Ascending aorta (tissue), 2 donors: ENCODE measurements at regions not wholly inside any gene's neighbourhood (a gene's known extent, or its start where the extent isn't known, plus 50 kb on each side); places are given as distances from the start of the nearest gene placed in this dataset.

ENCODE experiments used
- DNase-seq, 2 donors: peaks; one replicate each; pipeline ENCODE4 v3.0.0-alpha.2; 2019; ENCODE audit warnings: low spot score in 2 of 2
- H3K27ac ChIP-seq, 2 donors: fragments of 200-600 bp; sonication (generic); one replicate each; pipeline ENCODE4 v1.5.1; 2016 to 2017; ENCODE audit warnings: mild to moderate bottlenecking in 1 of 2
- H3K27me3 ChIP-seq: fragments of 200-600 bp; sonication (generic); one replicate; pipeline ENCODE4 v1.5.1; 2017
- H3K36me3 ChIP-seq, 2 donors: fragments of 200-600 bp; sonication (generic); one replicate each; pipeline ENCODE4 v1.5.1; 2016
- H3K4me1 ChIP-seq, 2 donors: fragments of 200-600 bp; sonication (generic); one replicate each; pipeline ENCODE4 v1.5.1; 2016 to 2017; ENCODE audit warnings: mild to moderate bottlenecking in 1 of 2
- H3K4me3 ChIP-seq, 2 donors: fragments of 200-600 bp; sonication (generic); one replicate each; pipeline ENCODE4 v1.5.1; 2016 to 2017; ENCODE audit warnings: mild to moderate bottlenecking in 1 of 2
- H3K9me3 ChIP-seq, 2 donors: fragments of 200-600 bp; sonication (generic); one replicate each; pipeline ENCODE4 v1.5.1; 2016
- intact Hi-C: fragments of 100-400 bp; cut with DNase I; formaldehyde crosslinking; loops from one replicate; pipeline ENCODE4 v1.15.1; 2023
- TF ChIP-seq, protein P1 (sequence below), 3 experiments: fragments of 200-600 bp in 2 of 3; fragments of 450-650 bp in 1 of 3; sonication (generic) in 2 of 3; IDR thresholded peaks; one replicate each; pipeline ENCODE4 v1.5.1; 2016 to 2019; ENCODE audit warnings: antibody characterized with exemption in 3 of 3, mild to moderate bottlenecking in 1 of 3, moderate library complexity in 1 of 3

DNA sequence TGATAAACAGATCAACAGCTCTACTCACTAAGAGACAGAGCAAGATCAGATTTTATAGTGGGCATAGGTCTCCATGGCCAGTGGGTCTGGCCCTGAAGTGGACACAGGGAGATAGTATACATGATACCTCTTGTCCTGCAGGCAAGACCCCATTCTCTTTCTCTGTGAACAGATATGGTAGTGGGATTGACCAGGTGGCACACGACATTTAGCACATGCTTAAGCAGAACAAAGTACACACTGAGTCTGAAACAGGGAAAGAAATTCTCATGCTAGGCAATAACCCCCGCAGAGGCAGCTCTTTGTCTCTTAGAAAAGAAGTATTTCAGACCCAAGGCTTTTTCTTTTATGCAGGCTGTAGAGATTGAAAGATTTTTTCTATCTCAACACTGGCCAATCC is 1331.2 kb downstream of the FSCB start:
- TF ChIP-seq, protein P1, sequence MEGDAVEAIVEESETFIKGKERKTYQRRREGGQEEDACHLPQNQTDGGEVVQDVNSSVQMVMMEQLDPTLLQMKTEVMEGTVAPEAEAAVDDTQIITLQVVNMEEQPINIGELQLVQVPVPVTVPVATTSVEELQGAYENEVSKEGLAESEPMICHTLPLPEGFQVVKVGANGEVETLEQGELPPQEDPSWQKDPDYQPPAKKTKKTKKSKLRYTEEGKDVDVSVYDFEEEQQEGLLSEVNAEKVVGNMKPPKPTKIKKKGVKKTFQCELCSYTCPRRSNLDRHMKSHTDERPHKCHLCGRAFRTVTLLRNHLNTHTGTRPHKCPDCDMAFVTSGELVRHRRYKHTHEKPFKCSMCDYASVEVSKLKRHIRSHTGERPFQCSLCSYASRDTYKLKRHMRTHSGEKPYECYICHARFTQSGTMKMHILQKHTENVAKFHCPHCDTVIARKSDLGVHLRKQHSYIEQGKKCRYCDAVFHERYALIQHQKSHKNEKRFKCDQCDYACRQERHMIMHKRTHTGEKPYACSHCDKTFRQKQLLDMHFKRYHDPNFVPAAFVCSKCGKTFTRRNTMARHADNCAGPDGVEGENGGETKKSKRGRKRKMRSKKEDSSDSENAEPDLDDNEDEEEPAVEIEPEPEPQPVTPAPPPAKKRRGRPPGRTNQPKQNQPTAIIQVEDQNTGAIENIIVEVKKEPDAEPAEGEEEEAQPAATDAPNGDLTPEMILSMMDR (IDR thresholded peaks at IDR 0.05), result no peak
- Histone ChIP-seq H3K9me3 (no peaks in the 10 kb centered on the region), H3K36me3 (no peaks in the 10 kb centered on the region), H3K27me3 (no peaks in the 10 kb centered on the region), H3K4me3 (no peak overlapping the region), H3K27ac (no peak overlapping the region), H3K4me1 (no peaks in the 10 kb centered on the region)
- no peak for DNase-seq
- intact Hi-C loops, result no loop called here

GRCh38 chr14:43172899-43173548 is 1334.1 kb downstream of the FSCB start:
- no peaks in the 10 kb centered on the region for H3K36me3 ChIP-seq
- H3K27ac ChIP-seq, result no peak overlapping the region
- intact Hi-C loops, result no loop called here
- no peaks in the 10 kb centered on the region for H3K9me3 ChIP-seq
- no peaks in the 10 kb centered on the region for H3K4me1 ChIP-seq
- TF ChIP-seq, protein P1 (IDR thresholded peaks at IDR 0.05), result no peak
- DNase-seq, result no peak
- no peak overlapping the region for H3K4me3 ChIP-seq
- H3K27me3 ChIP-seq, result no peaks in the 10 kb centered on the region

DNA sequence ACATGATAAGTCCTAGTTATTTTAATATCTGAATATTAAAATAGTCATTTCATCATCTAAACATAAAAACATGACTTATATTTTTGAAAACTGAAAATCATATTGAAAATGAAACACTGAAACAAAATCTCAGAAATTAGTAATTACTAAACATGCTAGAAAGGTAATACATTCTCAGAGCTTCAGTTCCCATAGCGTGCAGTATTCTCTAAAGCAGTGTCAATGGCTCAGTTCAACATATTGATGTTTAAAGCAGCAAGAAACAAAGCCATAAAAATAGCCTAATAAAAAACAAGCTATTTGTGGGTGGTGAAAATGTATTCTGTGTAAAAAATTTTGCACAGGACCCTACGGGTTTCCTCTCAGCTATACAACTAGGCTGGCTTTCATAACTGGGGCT is 1337.4 kb downstream of the FSCB start:
- Histone ChIP-seq H3K4me1 (no peaks in the 10 kb centered on the region), H3K27me3 (no peaks in the 10 kb centered on the region), H3K9me3 (no peaks in the 10 kb centered on the region), H3K36me3 (no peaks in the 10 kb centered on the region), H3K4me3 (no peak overlapping the region), H3K27ac (no peak overlapping the region)
- TF ChIP-seq, protein P1 (IDR thresholded peaks at IDR 0.05), result no peak
- intact Hi-C loops, result no loop called here
- no peak for DNase-seq

DNA sequence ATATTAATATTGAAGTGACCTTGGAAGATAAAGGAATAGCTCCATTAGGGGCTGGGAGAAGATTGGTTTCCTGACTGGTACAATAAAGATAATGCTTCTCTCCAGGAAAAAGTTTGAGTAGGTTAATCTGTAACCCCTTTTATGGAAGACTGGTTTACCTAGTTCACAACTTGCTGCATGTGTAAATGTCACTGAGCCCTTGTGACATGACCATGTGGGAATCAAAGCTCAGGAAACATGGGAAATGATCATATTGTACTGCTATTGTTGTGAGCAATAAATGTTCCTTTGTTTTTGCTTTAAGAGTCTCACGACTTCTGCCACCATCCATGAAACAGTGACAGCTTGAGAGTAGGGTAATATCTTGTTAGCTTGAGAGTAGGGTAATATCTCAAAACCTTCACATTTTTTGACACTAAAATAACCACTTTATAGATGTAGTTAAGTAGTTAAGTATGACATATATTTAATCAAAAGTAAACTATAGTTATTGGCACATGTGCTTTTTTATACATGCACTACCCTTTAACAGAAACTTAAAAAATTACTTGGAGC is 1338.6 kb downstream of the FSCB start:
- Histone ChIP-seq H3K9me3 (no peaks in the 10 kb centered on the region), H3K4me1 (no peaks in the 10 kb centered on the region), H3K36me3 (no peaks in the 10 kb centered on the region), H3K27ac (no peak overlapping the region), H3K4me3 (no peak overlapping the region), H3K27me3 (no peaks in the 10 kb centered on the region)
- TF ChIP-seq, protein P1 (IDR thresholded peaks at IDR 0.05), result no peak
- DNase-seq, result no peak
- intact Hi-C loops, result no loop called here

DNA sequence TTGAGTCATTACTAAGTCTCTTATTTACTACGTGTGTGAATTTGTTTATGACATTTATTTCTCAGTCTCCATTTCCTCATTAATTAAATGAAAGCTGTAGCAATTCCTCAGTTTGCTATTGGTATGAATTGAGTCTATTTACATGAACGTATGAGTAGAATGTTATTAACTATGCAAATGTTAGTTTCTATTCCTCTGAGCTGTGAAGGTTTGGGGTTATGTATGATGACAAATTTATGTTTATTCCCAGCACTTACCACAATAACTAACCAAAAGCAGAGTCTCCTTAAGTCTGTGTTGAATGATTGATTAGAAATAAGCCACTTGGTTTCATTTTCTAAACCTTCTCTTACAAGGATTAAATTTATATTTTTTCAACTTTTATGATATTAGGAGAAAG is 1340.9 kb downstream of the FSCB start:
- intact Hi-C loops, result no loop called here
- Histone ChIP-seq H3K4me1 (no peaks in the 10 kb centered on the region), H3K27ac (no peak overlapping the region), H3K4me3 (no peak overlapping the region), H3K9me3 (no peaks in the 10 kb centered on the region), H3K27me3 (no peaks in the 10 kb centered on the region), H3K36me3 (no peaks in the 10 kb centered on the region)
- no peak for DNase-seq
- TF ChIP-seq, protein P1 (IDR thresholded peaks at IDR 0.05), result no peak
